GM18511 (cell line): ENCODE measurements at regions not wholly inside any gene's neighbourhood (a gene's known extent, or its start where the extent isn't known, plus 50 kb on each side); places are given as distances from the start of the nearest gene placed in this dataset.

ENCODE experiments used
- ATAC-seq: cut with Tn5 transposase; IDR thresholded peaks from one replicate; pipeline ENCODE4 v1.9.1; 2021; ENCODE audit warnings: mild to moderate bottlenecking, moderate library complexity; ENCODE audit not compliant: unreplicated experiment

GRCh38 chr5:170159947-170160346 lies 54.2 kb downstream of the FOXI1 start:
- no peak for ATAC-seq

GRCh38 chr5:170161069-170161468 lies 55.4 kb downstream of the FOXI1 start:
- ATAC-seq, result peak; percentile 83

- ATAC-seq, result no peak
Observed at GRCh38 chr5:170162631-170163321, 57.1 kb downstream of the FOXI1 start.

- no peak for ATAC-seq
Observed at GRCh38 chr5:170164087-170164486, 58.4 kb downstream of the FOXI1 start.

- no peak for ATAC-seq
Observed at GRCh38 chr5:170164921-170165320, 59.2 kb downstream of the FOXI1 start.

- ATAC-seq, result no peak
Observed at GRCh38 chr5:170166101-170166500, 60.4 kb downstream of the FOXI1 start.

- no peak for ATAC-seq
Observed at GRCh38 chr5:170168002-170168401, 62.3 kb downstream of the FOXI1 start.

GRCh38 chr5:170168797-170169196 lies 63.1 kb downstream of the FOXI1 start:
- no peak for ATAC-seq

- no peak for ATAC-seq
Observed at GRCh38 chr5:170169996-170170395, 62.8 kb upstream of the C5orf58 start.

GRCh38 chr5:170171811-170172210 lies 61.0 kb upstream of the C5orf58 start:
- ATAC-seq, result no peak

GRCh38 chr5:170173227-170173626 lies 59.6 kb upstream of the C5orf58 start:
- no peak for ATAC-seq

GRCh38 chr5:170173647-170174046 lies 59.1 kb upstream of the C5orf58 start:
- ATAC-seq, result no peak

- no peak for ATAC-seq
Observed at GRCh38 chr5:170176916-170177315, 55.9 kb upstream of the C5orf58 start.

- ATAC-seq, result no peak
Observed at GRCh38 chr5:170178814-170179213, 54.0 kb upstream of the C5orf58 start.

GRCh38 chr5:170179626-170180025 lies 53.2 kb upstream of the C5orf58 start:
- ATAC-seq, result no peak

GRCh38 chr5:170181902-170182301 lies 50.9 kb upstream of the C5orf58 start:
- ATAC-seq, result no peak

GRCh38 chr5:170182491-170182890 lies 50.3 kb upstream of the C5orf58 start:
- no peak for ATAC-seq
